Activated naive CD8-positive, alpha-beta T cell treated with anti-CD3 and anti-CD28 coated beads, Interleukin-2, amount 50 U/mL, for 16 hours (primary cell): ENCODE measurements at regions not wholly inside any gene's neighbourhood (a gene's known extent, or its start where the extent isn't known, plus 50 kb on each side); places are given as distances from the start of the nearest gene placed in this dataset.

Experiments used
- DNase-seq: peaks from one replicate; pipeline ENCODE4 v3.0.0-alpha.2; 2020; ENCODE audit warnings: low read depth, low spot score

GRCh38 chr14:54310151-54310850 lies 86.5 kb upstream of the CDKN3 start:
- DNase-seq: no peak

GRCh38 chr14:54310851-54311228 lies 86.0 kb upstream of the CDKN3 start:
- DNase-seq: no peak

DNA sequence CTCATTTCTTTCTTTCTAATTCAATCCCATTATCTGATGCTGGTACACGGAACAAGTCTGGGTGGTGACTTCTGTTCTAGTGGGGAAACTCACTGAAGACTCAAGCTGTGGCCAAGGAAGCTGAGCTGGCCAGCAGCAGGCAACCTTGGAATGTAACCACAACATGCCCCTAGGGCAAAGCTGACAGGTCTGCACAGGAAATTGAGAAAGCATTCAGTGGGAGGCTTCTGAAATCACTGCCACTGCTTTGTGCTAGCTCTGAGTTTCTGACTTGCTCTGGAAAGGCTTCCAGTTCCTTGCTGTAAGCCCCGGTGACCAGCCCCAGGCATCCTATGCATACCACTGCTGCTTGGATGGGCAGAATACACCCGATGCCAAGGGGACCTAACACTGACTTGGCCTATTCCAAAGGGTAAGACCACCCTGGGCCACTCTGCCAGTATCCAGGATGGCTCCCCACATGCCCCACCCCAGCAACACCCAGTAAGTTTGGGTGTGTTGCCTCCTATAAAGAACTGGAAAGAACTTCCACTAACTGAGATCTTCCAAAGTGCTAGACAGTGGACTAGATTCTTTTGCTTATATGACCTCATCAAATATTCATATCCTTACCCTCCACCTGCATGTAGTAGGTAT lies 84.5 kb upstream of the CDKN3 start:
- DNase-seq: no peak

- no peak for DNase-seq
Measured at GRCh38 chr14:54314365-54315104, 82.3 kb upstream of the CDKN3 start.

DNA sequence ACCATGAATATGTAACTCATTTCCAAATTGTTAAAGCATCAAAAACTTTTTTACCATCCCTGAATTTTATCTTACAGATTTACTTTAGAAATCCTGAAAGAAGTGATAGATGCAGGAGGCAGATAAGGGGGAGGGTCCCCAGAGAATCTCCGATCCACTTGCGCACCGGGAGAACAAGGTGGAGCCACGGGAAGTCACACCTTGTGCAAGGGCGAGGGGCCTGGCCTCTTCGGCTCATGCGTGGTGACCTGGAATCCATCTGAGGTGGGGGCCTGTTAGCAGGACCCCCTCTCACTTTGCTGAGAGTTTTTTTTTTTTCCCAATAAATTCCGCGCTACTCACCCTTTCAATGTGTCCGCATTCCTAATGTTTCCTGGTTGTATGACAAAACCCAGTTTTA lies 80.2 kb upstream of the CDKN3 start:
- no peak for DNase-seq

DNA sequence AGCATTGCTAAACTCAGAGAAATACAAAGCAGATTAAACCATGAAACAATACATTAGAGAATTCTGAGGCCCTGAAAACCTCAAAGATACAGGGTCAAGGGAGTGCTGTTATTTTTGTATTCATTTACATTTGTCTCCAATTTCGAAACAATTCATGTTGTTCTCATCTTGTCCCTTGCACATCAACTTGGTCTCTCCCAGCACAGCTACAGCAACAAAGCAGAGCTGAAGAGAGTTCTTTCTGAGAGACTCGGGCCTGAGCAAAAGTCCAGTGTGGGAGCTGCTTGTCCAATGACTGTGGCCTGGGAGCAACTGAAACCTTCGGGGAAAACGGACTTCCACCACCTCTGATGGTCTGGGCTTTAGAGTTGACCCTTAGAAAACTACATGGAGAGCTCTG lies 79.4 kb upstream of the CDKN3 start:
- no peak for DNase-seq

DNA sequence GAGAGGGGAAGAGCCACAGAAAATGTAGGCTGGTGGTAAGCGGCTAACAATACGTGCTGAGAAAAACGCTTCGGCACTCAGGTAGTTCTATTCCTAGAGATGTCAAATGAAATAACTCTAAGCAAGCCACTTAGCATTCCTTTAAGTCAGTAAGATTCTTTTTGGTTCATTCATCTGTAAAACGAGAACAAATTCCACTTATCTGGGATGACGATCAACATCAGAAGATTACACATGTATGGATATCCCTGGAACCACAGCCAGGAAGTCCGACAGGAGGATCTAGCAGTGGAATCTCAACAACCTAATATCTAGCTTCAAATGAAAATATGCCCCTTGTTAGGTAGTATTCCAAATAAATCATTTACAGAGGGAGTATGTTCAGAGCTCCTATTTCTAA lies 74.6 kb upstream of the CDKN3 start:
- DNase-seq: no peak

DNA sequence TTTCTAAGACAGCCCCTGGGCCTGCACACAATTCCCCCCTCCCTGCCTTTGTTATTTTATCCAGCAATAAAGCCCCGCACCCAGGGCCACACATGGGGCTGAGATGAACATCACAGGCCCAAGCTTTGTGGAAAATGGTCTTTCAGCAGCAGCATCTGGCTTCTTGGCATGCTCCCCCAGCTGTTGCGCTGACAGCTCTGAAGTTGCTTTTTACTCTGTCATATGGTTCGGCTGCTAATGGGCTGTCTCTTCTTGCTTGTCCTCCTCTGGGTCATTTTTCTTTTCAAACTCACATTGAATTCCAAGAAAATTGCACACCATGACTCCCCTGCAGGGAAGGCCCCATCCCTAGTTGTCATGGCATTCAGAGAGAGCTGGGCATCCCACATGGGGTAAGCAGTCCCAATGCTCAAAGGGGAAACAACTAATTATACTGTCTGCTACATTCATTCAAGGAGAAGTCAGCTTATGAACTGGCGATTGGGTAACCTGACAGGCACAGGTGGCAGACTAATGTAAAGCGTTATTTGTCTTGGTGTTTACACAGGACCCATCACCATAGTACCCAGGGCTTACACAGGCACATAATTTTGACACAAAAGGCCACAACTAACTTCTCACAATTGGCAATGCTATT lies 74.0 kb upstream of the CDKN3 start:
- no peak for DNase-seq

- no peak for DNase-seq
Measured at GRCh38 chr14:54325766-54326165, 71.0 kb upstream of the CDKN3 start.

DNA sequence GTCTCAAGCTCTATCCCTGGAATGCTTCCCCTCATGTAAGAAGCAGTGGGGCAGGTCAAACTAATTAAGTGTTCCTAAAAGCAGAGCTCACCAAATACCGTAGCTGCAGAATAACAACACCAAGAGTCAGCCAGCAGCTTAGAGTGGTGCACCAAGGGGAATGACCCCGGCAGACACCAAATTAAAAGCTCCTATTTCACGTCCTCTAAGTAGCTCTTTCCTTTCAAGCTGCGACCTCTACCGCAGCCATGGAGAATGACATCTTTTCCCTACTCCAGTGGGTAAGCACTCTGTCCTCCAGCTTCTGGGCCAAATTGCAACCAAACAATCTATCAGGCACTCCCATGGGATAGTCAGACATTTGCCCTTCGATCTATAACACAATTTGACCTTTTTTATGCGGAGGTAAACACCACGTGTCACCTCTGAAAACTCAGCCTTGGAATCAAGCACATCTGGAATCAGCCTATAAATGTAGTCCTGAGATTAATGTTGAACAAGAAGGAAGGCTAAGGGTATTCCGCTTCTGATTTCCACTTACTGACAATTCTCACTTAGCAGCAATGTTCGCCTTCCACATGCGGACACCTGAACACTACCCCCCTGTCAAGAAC lies 67.6 kb upstream of the CDKN3 start:
- no peak for DNase-seq

GRCh38 chr14:54330876-54331275 lies 65.9 kb upstream of the CDKN3 start:
- DNase-seq: no peak

GRCh38 chr14:54331516-54331915 lies 65.3 kb upstream of the CDKN3 start:
- no peak for DNase-seq

- no peak for DNase-seq
Measured at GRCh38 chr14:54332490-54332889, 64.3 kb upstream of the CDKN3 start.

DNA sequence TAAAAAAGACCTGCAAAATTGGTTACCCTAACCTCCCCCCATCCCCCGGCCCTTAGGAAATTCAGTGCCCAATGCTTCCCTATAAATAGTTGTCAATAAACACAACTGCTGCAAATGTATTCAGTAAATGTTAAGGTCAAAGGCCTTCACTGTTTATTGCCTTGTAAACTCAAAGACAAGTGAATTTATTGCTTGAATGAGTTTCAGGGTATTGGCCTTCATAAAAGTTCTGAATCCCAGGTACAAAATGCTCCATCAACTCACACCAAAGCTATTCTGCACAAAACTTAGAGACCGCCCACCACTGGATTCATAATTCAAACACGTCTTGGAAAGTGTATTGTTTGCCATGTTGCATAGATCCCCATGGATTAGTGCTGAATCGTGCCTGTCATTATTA lies 63.3 kb upstream of the CDKN3 start:
- no peak for DNase-seq

GRCh38 chr14:54335569-54336155 lies 61.1 kb upstream of the CDKN3 start:
- DNase-seq: no peak

DNA sequence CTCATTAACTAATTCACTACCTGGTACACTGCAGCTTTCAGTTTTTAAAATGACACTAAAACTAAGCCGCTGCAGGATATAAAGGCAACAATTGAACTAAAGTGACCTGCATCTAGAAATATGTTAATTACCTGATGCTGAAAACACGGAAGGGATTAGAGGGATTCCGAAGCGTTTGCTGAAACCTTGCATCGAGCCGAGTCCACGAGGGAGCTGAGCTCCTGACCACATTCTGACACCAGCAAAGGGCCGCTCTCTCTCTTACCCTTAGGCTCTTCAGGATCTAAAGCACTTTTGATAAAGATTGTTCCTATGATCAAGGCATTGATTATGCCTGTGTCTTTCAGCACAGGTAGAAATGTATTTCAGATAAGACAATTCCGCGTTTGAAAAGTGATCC lies 59.5 kb upstream of the CDKN3 start:
- DNase-seq: no peak

DNA sequence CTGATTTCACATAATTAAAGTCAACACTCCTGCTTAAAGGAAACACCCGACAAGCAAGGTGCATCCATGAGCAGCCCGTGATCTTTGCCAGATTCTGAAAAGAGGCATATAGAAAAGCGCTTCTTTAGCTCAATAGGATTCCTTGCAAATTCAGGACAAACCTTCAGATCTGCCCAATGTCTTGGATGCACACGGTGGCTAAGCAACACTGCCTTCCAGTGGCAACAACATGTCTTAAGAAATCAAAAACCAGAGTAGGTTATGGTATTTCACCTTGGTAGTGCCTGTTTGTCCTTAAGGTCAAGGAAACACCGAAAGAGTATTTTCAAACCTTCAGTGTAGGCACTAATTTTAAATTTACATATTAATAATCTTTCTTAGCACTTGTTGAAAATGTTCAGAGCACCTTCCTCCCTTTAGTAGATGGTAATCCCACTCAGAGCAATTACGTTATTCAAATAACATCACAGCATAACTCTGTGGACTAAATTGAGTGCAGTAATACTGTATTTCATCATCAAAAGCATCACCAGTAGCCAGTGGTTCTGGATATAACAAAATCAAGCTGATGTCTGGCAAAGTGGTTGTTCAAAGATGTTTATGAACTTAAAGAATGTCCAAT lies 58.0 kb upstream of the CDKN3 start:
- DNase-seq: no peak

GRCh38 chr14:54339771-54340170 lies 57.0 kb upstream of the CDKN3 start:
- no peak for DNase-seq

GRCh38 chr14:54342806-54343205 lies 54.0 kb upstream of the CDKN3 start:
- DNase-seq: no peak

- no peak for DNase-seq
Measured at GRCh38 chr14:54343272-54344121, 53.3 kb upstream of the CDKN3 start.
